Gastrocnemius medialis (tissue), 4 donors: ENCODE measurements at regions not wholly inside any gene's neighbourhood (a gene's known extent, or its start where the extent isn't known, plus 50 kb on each side); places are given as distances from the start of the nearest gene placed in this dataset.

Experiments used
- POLR2A ChIP-seq, 2 donors: fragments of 450-650 bp; IDR thresholded peaks; one replicate each; pipeline ENCODE4 v1.6.1; 2017; ENCODE audit warnings: antibody characterized with exemption in 2 of 2, mild to moderate bottlenecking in 2 of 2, moderate library complexity in 2 of 2
- TF ChIP-seq, protein P1 (sequence below), 5 experiments: fragments of 450-650 bp in 3 of 5; fragments of 200-600 bp in 2 of 5; sonication (generic) in 2 of 5; IDR thresholded peaks in 4 of 5; conservative IDR thresholded peaks in 1 of 5; 1 replicate in 4 of 5; 2 replicates in 1 of 5; pipeline ENCODE4 v1.5.1; 2016 to 2019; ENCODE audit warnings: antibody characterized with exemption in 5 of 5, mild to moderate bottlenecking in 3 of 5, moderate library complexity in 3 of 5

DNA sequence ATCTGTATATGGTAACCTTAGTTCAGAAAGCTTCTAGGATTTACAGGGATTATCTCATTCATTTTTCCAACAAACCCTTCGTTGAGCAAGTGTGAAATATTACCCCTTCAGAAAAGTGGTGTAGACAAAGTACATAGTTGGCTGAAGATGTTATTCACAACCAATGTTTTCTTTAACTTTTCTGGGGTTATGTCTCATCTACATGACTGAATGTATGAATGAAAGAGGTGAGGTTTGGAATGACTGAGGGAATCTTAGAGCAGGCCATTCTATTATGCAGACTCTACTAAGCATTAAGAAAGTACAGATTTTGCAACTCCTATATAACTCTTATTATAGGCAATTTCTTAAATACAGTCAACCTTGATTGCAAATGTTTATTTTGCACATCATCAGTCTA lies 167.2 kb downstream of the NDFIP2 start:
- TF ChIP-seq, protein P1, sequence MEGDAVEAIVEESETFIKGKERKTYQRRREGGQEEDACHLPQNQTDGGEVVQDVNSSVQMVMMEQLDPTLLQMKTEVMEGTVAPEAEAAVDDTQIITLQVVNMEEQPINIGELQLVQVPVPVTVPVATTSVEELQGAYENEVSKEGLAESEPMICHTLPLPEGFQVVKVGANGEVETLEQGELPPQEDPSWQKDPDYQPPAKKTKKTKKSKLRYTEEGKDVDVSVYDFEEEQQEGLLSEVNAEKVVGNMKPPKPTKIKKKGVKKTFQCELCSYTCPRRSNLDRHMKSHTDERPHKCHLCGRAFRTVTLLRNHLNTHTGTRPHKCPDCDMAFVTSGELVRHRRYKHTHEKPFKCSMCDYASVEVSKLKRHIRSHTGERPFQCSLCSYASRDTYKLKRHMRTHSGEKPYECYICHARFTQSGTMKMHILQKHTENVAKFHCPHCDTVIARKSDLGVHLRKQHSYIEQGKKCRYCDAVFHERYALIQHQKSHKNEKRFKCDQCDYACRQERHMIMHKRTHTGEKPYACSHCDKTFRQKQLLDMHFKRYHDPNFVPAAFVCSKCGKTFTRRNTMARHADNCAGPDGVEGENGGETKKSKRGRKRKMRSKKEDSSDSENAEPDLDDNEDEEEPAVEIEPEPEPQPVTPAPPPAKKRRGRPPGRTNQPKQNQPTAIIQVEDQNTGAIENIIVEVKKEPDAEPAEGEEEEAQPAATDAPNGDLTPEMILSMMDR (IDR thresholded peaks at IDR 0.05 in 4 of 5, conservative IDR thresholded peaks at IDR 0.05 in 1 of 5), result no peak
- TF ChIP-seq POLR2A (IDR thresholded peaks at IDR 0.05), result no peak
